Inflammatory macrophage (primary cell): ENCODE measurements at regions not wholly inside any gene's neighbourhood (a gene's known extent, or its start where the extent isn't known, plus 50 kb on each side); places are given as distances from the start of the nearest gene placed in this dataset.

Experiments used
- DNase-seq, 2 donors: peaks; one replicate each; pipeline ENCODE4 v3.0.0-alpha.2; 2020 to 2022

GRCh38 chr7:28231176-28231575, 50.6 kb upstream of the JAZF1 start:
- DNase-seq: no peak

- DNase-seq: no peak
Observed at GRCh38 chr7:28236560-28236959, 56.0 kb upstream of the JAZF1 start.

GRCh38 chr7:28237363-28237762, 56.8 kb upstream of the JAZF1 start:
- DNase-seq: peak in 1 of 2 donors; percentile 42

- peak; percentile 63 for DNase-seq
Observed at GRCh38 chr7:28239823-28240204, 59.2 kb upstream of the JAZF1 start.

- DNase-seq: peak in 1 of 2 donors; percentile 41
Observed at GRCh38 chr7:28240481-28240880, 59.9 kb upstream of the JAZF1 start.

- no peak for DNase-seq
Observed at GRCh38 chr7:28243861-28244260, 63.3 kb upstream of the JAZF1 start.

- peak; percentile 28 to 40 for DNase-seq
Observed at GRCh38 chr7:28245123-28245878, 64.7 kb upstream of the JAZF1 start.

- no peak for DNase-seq
Observed at GRCh38 chr7:28246921-28247461, 66.4 kb upstream of the JAZF1 start.

GRCh38 chr7:28258240-28258639, 77.6 kb upstream of the JAZF1 start:
- no peak for DNase-seq

- no peak for DNase-seq
Observed at GRCh38 chr7:28260969-28261368, 80.4 kb upstream of the JAZF1 start.

- no peak for DNase-seq
Observed at GRCh38 chr7:28263622-28264271, 83.2 kb upstream of the JAZF1 start.

GRCh38 chr7:28266402-28266801, 85.8 kb upstream of the JAZF1 start:
- DNase-seq: no peak

GRCh38 chr7:28267012-28267411, 86.4 kb upstream of the JAZF1 start:
- DNase-seq: no peak

- peak; percentile 49 to 55 for DNase-seq
Observed at GRCh38 chr7:28269700-28270361, 89.2 kb upstream of the JAZF1 start.

GRCh38 chr7:28270536-28270935, 89.9 kb upstream of the JAZF1 start:
- DNase-seq: no peak

GRCh38 chr7:28272461-28272877, 91.9 kb upstream of the JAZF1 start:
- DNase-seq: peak; percentile 64 to 65

- no peak for DNase-seq
Observed at GRCh38 chr7:28276298-28276697, 95.7 kb upstream of the JAZF1 start.

GRCh38 chr7:28277364-28277763, 96.8 kb upstream of the JAZF1 start:
- DNase-seq: no peak

GRCh38 chr7:28277958-28278357, 97.4 kb upstream of the JAZF1 start:
- DNase-seq: no peak

- no peak for DNase-seq
Observed at GRCh38 chr7:28280516-28280915, 99.9 kb upstream of the JAZF1 start.

GRCh38 chr7:28290496-28290895, 109.9 kb upstream of the JAZF1 start:
- DNase-seq: peak; percentile 9 to 16

- DNase-seq: no peak
Observed at GRCh38 chr7:28291559-28291958, 111.0 kb upstream of the JAZF1 start.

GRCh38 chr7:28292834-28293526, 112.4 kb upstream of the JAZF1 start:
- DNase-seq: no peak
